H1 (cell line): ENCODE measurements at regions not wholly inside any gene's neighbourhood (a gene's known extent, or its start where the extent isn't known, plus 50 kb on each side); places are given as distances from the start of the nearest gene placed in this dataset.

Source experiments
- BRCA1 ChIP-seq: IDR thresholded peaks from 2 replicates; pipeline ENCODE4 v1.6.1; 2012; ENCODE audit warnings: low read depth, low read length, improper control_type of control experiment
- EZH2 ChIP-seq: fragments of 200-600 bp; sonication (generic); IDR thresholded peaks from 2 replicates; pipeline ENCODE4 v1.7.1; 2012; ENCODE audit warnings: low read depth, mild to moderate bottlenecking, moderate library complexity, low read length, inconsistent platforms; ENCODE audit not compliant: severe bottlenecking
- GTF2F1 ChIP-seq: IDR thresholded peaks from 2 replicates; pipeline ENCODE4 v1.6.1; 2012; ENCODE audit warnings: low read depth, low read length, improper control_type of control experiment, borderline replicate concordance
- HDAC6 ChIP-seq: IDR thresholded peaks from one replicate; pipeline ENCODE4 v1.7.1; 2012; ENCODE audit warnings: low read depth, mild to moderate bottlenecking, inconsistent platforms, low read length, moderate library complexity
- KDM5A ChIP-seq: fragments of 200-600 bp; IDR thresholded peaks from 2 replicates; pipeline ENCODE4 v1.7.1; 2012; ENCODE audit warnings: mild to moderate bottlenecking, low read length, inconsistent platforms, mixed read lengths
- POLR2A ChIP-seq, 2 experiments: IDR thresholded peaks; 1 replicate in 1 of 2; 2 replicates in 1 of 2; pipeline ENCODE4 v1.6.1; 2011; ENCODE audit warnings: low read depth in 2 of 2, low read length in 2 of 2, mild to moderate bottlenecking in 2 of 2; ENCODE audit errors: control extremely low read depth in 1 of 2
- POU5F1 ChIP-seq: IDR thresholded peaks from 2 replicates; pipeline ENCODE4 v1.6.1; 2011; ENCODE audit warnings: low read depth, mild to moderate bottlenecking, low read length, moderate library complexity
- RAD21 ChIP-seq, 2 experiments: IDR thresholded peaks in 1 of 2; conservative IDR thresholded peaks in 1 of 2; 2 replicates each; pipeline ENCODE4 v1.6.1; 2011; ENCODE audit warnings: low read depth in 2 of 2, low read length in 2 of 2, improper control_type of control experiment in 1 of 2, inconsistent platforms in 1 of 2, mild to moderate bottlenecking in 1 of 2, moderate library complexity in 1 of 2
- RFX5 ChIP-seq: IDR thresholded peaks from 2 replicates; pipeline ENCODE4 v1.6.1; 2011; ENCODE audit warnings: low read depth, low read length, improper control_type of control experiment, borderline replicate concordance
- SP2 ChIP-seq: IDR thresholded peaks from 2 replicates; pipeline ENCODE4 v1.6.1; 2012; ENCODE audit warnings: mild to moderate bottlenecking, low read length, inconsistent platforms
- TAF1 ChIP-seq: IDR thresholded peaks from 2 replicates; pipeline ENCODE4 v1.6.1; 2011; ENCODE audit warnings: mild to moderate bottlenecking, low read depth, low read length
- YY1 ChIP-seq: IDR thresholded peaks from 2 replicates; pipeline ENCODE4 v1.6.1; 2011; ENCODE audit warnings: low read depth, mild to moderate bottlenecking, low read length
- ZNF274 ChIP-seq: IDR thresholded peaks from 2 replicates; pipeline ENCODE4 v1.7.0; 2012; ENCODE audit warnings: low read length, borderline replicate concordance; ENCODE audit errors: extremely low read depth
- TF ChIP-seq, protein P1 (sequence below), 3 experiments: IDR thresholded peaks; 1 replicate in 2 of 3; 2 replicates in 1 of 3; pipeline versions ENCODE4 v1.5.1 to v1.6.1; 2011; ENCODE audit warnings: low read length in 3 of 3, mild to moderate bottlenecking in 3 of 3, inconsistent platforms in 2 of 3, low read depth in 1 of 3, moderate library complexity in 1 of 3; ENCODE audit not compliant: insufficient read depth in 1 of 3; ENCODE audit errors: control extremely low read depth in 1 of 3

DNA sequence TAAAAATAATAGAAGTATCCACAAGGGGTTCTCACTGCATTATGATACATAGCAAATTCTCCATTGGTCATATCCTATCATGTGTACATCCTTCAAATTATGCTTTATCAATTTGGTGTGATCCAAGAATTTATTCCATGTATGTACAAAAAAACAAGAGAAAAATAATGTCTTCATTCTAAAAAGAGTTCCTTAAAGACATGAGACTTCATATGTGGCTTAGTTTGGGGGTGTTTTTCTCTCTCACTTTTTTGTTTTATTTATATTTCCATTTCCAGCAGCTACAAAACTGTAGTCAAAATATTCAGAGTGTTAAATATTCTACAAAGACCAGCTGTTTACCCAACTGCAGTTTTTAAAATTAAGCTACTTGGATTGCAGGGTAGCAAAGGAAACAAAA lies 972.0 kb downstream of the DTWD2 start:
- no peak for TF ChIP-seq GTF2F1
- TF ChIP-seq, protein P1, sequence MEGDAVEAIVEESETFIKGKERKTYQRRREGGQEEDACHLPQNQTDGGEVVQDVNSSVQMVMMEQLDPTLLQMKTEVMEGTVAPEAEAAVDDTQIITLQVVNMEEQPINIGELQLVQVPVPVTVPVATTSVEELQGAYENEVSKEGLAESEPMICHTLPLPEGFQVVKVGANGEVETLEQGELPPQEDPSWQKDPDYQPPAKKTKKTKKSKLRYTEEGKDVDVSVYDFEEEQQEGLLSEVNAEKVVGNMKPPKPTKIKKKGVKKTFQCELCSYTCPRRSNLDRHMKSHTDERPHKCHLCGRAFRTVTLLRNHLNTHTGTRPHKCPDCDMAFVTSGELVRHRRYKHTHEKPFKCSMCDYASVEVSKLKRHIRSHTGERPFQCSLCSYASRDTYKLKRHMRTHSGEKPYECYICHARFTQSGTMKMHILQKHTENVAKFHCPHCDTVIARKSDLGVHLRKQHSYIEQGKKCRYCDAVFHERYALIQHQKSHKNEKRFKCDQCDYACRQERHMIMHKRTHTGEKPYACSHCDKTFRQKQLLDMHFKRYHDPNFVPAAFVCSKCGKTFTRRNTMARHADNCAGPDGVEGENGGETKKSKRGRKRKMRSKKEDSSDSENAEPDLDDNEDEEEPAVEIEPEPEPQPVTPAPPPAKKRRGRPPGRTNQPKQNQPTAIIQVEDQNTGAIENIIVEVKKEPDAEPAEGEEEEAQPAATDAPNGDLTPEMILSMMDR (IDR thresholded peaks at IDR 0.05; ENCODE audit: control extremely low read depth in 1 of 3, insufficient read depth in 1 of 3, low read depth in 1 of 3, low read length in 3 of 3): no peak
- no peak for TF ChIP-seq RAD21 (IDR thresholded peaks at IDR 0.05 in 1 of 2, conservative IDR thresholded peaks at IDR 0.05 in 1 of 2; ENCODE audit: low read depth in 2 of 2, low read length in 2 of 2)
- no peak for TF ChIP-seq KDM5A
- no peak for TF ChIP-seq TAF1
- TF ChIP-seq EZH2: no peak
- no peak for TF ChIP-seq SP2
- no peak for TF ChIP-seq RFX5
- TF ChIP-seq BRCA1: no peak
- no peak for TF ChIP-seq HDAC6
- no peak for TF ChIP-seq YY1
- no peak for TF ChIP-seq POU5F1
- no peak for TF ChIP-seq POLR2A (IDR thresholded peaks at IDR 0.05; ENCODE audit: control extremely low read depth in 1 of 2, low read depth in 2 of 2, low read length in 2 of 2)
- no peak for TF ChIP-seq ZNF274
